Upper lobe of left lung (tissue), 4 donors: ENCODE measurements at regions not wholly inside any gene's neighbourhood (a gene's known extent, or its start where the extent isn't known, plus 50 kb on each side); places are given as distances from the start of the nearest gene placed in this dataset.

Experiments
- CTCF ChIP-seq, 6 experiments: fragments of 450-650 bp in 4 of 6; fragments of 200-600 bp in 2 of 6; sonication (generic) in 2 of 6; IDR thresholded peaks; one replicate each; pipeline ENCODE4 v1.5.1; 2016 to 2019; ENCODE audit warnings: antibody characterized with exemption in 6 of 6
- POLR2A ChIP-seq, 4 donors: fragments of 450-650 bp; IDR thresholded peaks; one replicate each; pipeline ENCODE4 v1.5.1; 2016 to 2017; ENCODE audit warnings: antibody characterized with exemption in 4 of 4, mild to moderate bottlenecking in 2 of 4

DNA sequence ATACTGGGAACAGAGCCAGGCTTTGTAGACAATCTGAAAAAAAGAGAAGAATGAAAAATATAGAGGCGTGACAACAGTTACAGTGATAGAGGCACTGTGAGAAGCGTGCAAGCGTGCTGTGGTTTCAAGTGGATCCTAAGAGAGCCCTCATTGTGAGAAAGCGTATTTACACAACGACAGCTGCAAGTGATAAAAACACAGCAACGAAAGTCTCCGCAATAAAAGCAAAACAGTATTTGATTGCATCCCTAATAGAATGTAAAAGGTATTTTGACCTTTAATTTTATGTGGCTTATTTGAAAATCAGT is 642.7 kb upstream of the ARGLU1 start:
- TF ChIP-seq CTCF (IDR thresholded peaks at IDR 0.05): no peak
- no peak for TF ChIP-seq POLR2A (IDR thresholded peaks at IDR 0.05)
